ENCODE measurements at regions not wholly inside any gene's neighbourhood (a gene's known extent, or its start where the extent isn't known, plus 50 kb on each side); places are given as distances from the start of the nearest gene placed in this dataset.

DNA sequence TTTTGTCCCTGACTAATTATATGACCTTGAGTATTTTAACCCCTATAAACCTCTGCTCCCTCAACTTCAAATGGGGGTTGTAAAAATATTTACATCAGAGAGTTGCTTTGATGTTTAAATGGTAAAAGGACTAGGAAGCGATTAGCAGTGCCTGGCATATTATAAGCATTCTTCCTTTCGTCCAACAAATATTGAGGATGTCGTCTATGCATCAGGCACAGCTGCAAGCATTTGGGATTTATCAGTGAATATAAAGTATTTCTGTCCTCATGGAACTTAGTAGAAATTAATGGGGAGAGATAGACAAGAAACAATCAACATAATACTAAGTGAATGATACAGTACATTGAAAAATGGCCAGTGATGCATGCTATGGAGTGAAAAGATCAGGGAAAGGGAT is 115.5 kb upstream of the EDNRA start:
- TF ChIP-seq, protein P1, sequence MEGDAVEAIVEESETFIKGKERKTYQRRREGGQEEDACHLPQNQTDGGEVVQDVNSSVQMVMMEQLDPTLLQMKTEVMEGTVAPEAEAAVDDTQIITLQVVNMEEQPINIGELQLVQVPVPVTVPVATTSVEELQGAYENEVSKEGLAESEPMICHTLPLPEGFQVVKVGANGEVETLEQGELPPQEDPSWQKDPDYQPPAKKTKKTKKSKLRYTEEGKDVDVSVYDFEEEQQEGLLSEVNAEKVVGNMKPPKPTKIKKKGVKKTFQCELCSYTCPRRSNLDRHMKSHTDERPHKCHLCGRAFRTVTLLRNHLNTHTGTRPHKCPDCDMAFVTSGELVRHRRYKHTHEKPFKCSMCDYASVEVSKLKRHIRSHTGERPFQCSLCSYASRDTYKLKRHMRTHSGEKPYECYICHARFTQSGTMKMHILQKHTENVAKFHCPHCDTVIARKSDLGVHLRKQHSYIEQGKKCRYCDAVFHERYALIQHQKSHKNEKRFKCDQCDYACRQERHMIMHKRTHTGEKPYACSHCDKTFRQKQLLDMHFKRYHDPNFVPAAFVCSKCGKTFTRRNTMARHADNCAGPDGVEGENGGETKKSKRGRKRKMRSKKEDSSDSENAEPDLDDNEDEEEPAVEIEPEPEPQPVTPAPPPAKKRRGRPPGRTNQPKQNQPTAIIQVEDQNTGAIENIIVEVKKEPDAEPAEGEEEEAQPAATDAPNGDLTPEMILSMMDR (IDR thresholded peaks at IDR 0.05; ENCODE audit: control insufficient read depth, insufficient read depth, low read depth, low read length, missing control alignments): no peak
- no peak overlapping the region for H3K4me3 ChIP-seq (ENCODE audit: control insufficient read depth, low read depth, low read length)
- no peak for DNase-seq (ENCODE audit: low read depth)

DNA sequence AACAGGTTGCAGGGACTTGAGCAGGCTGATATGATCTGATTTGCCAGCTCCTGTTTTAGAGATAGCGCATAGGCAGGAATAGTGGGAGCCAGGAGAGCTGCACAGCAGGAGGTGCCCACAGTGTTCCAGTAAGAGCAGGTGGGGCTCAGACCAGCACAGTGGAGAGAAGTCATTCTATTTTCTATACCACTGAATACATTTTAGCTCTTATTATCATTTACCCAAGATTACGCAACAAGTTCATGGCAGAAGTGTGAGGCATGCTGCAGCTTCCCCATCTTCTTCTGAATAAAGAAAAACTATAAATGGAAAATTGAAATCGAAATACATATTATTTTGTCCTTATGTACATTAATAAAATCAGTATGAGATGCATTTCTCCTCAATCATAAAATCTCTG is 114.7 kb upstream of the EDNRA start:
- TF ChIP-seq, protein P1 (IDR thresholded peaks at IDR 0.05; ENCODE audit: control insufficient read depth, insufficient read depth, low read depth, low read length, missing control alignments): no peak
- no peak overlapping the region for H3K4me3 ChIP-seq (ENCODE audit: control insufficient read depth, low read depth, low read length)
- no peak for DNase-seq (ENCODE audit: low read depth)

DNA sequence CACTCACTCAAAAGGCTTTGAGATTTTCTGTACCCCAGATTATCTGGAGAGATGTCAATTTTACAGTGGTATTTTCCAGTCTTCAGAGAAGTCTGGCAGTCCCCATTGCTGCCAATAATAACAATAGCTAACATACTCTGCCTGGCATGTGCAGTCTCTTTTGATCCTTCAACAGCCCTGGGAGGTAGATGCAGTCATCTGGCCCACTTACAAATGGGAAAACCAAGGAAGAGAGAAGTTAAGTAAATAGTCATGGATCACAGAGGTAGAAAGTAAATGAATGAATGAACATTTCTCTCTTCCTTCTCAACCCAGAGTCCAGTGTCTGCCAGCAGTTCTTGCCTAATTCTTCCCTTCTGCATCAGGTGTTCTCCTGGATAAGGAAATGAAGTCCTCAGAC is 113.0 kb upstream of the EDNRA start:
- TF ChIP-seq, protein P1 (IDR thresholded peaks at IDR 0.05; ENCODE audit: control insufficient read depth, insufficient read depth, low read depth, low read length, missing control alignments): no peak
- no peak overlapping the region for H3K4me3 ChIP-seq (ENCODE audit: control insufficient read depth, low read depth, low read length)
- no peak for DNase-seq (ENCODE audit: low read depth)

DNA sequence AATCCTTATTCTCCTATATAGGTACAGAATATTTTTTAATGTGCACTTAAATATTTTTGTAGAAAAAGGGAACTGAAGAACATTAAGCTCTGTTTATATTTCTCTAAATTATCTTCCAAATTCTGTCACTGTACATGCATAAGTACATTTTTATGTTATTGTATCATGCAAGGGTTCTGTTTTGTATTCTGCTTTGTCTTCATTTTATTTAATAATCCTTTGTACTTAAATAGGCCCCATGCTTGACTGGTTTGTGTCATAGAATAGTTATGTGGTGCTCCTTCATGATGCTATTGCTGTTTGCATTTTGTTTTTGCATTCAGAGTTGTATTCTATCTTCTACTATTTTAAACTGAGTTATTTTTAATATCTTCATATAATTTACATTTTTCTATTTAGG is 111.9 kb upstream of the EDNRA start:
- DNase-seq (ENCODE audit: low read depth): no peak
- TF ChIP-seq, protein P1 (IDR thresholded peaks at IDR 0.05; ENCODE audit: control insufficient read depth, insufficient read depth, low read depth, low read length, missing control alignments): no peak
- H3K4me3 ChIP-seq (ENCODE audit: control insufficient read depth, low read depth, low read length): no peak overlapping the region

DNA sequence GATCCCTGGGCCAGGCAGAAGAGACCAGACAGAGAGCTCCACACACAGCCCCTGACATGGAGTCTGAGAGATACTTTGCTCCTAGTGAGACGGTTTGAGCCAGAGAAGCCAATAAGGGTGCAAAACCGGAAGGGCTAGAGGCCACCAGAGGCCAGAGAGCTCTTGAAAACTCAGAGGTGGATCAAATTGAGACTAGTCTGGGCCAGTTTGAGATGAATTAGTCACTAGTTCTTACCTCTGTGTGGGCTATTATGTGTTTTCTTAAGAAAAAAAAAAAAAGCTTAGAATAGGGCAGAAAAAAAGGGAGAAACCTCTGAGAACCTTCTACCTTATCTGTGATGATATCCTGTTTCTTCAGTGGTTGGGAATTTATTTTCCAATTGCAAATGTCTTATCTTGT is 110.4 kb upstream of the EDNRA start:
- H3K4me3 ChIP-seq (ENCODE audit: control insufficient read depth, low read depth, low read length): no peak overlapping the region
- DNase-seq (ENCODE audit: low read depth): no peak
- TF ChIP-seq, protein P1 (IDR thresholded peaks at IDR 0.05; ENCODE audit: control insufficient read depth, insufficient read depth, low read depth, low read length, missing control alignments): no peak

DNA sequence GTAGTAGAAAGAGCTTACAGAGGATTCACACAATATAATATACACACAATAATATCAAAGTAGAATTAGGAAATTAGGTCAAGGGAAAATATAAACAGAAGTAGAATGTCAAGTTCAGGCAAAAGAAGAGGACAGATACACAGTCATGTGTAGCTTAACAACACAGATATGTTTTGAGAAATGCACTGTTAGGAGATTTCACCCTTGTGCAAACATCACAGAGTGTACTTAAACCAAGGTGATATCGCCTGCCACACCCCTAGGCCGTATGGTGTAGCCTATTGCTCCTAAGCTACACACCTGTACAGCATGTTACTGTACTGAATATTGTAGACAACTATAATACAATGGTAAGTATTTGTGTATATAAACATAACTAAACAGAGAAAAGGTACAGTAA is 110.0 kb upstream of the EDNRA start:
- no peak overlapping the region for H3K4me3 ChIP-seq (ENCODE audit: control insufficient read depth, low read depth, low read length)
- DNase-seq (ENCODE audit: low read depth): no peak
- TF ChIP-seq, protein P1 (IDR thresholded peaks at IDR 0.05; ENCODE audit: control insufficient read depth, insufficient read depth, low read depth, low read length, missing control alignments): no peak

DNA sequence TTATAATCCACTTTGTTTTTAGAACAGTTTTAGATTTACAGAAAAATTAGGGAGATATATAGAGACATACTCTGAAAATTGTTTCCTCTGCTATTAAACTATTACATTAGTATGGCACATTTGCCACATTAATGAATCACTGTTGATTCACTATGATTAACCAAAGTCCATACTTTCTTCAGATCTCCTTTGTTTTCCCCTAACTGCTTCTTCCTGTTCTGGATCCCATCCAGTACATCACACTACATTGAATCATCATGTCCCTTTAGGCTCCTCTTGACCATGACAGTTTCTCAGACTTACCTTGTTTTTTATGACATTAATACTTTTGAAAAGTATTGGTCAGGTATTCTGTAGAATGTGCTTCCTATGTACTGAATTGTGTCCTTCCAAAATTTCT is 109.2 kb upstream of the EDNRA start:
- no peak overlapping the region for H3K4me3 ChIP-seq (ENCODE audit: control insufficient read depth, low read depth, low read length)
- TF ChIP-seq, protein P1 (IDR thresholded peaks at IDR 0.05; ENCODE audit: control insufficient read depth, insufficient read depth, low read depth, low read length, missing control alignments): no peak
- no peak for DNase-seq (ENCODE audit: low read depth)

Data from AG09309 (cell line).